Endothelial cell of umbilical vein (primary cell): ENCODE measurements at regions not wholly inside any gene's neighbourhood (a gene's known extent, or its start where the extent isn't known, plus 50 kb on each side); places are given as distances from the start of the nearest gene placed in this dataset.

Source experiments
- EZH2 ChIP-seq: IDR thresholded peaks from 2 replicates; pipeline ENCODE4 v1.6.1; 2012; ENCODE audit warnings: borderline replicate concordance, low read depth, mild to moderate bottlenecking, moderate library complexity, low read length, inconsistent platforms; ENCODE audit not compliant: severe bottlenecking
- FOS ChIP-seq: IDR thresholded peaks from 2 replicates; pipeline ENCODE4 v1.6.1; 2011; ENCODE audit warnings: mild to moderate bottlenecking, low read length, moderate library complexity, borderline replicate concordance; ENCODE audit not compliant: insufficient read depth
- GATA2 ChIP-seq: IDR thresholded peaks from 2 replicates; pipeline ENCODE4 v1.7.0; 2011; ENCODE audit warnings: low read depth, mild to moderate bottlenecking, moderate library complexity, mixed read lengths, low read length; ENCODE audit not compliant: insufficient read length, insufficient read depth
- JUN ChIP-seq: IDR thresholded peaks from 2 replicates; pipeline ENCODE4 v1.6.1; 2011; ENCODE audit warnings: borderline replicate concordance, low read depth; ENCODE audit not compliant: insufficient read length, insufficient read depth
- MYC ChIP-seq: IDR thresholded peaks from one replicate; pipeline ENCODE4 v1.6.1; 2011; ENCODE audit warnings: mild to moderate bottlenecking, low read depth, low read length
- POLR2A ChIP-seq: IDR thresholded peaks from 2 replicates; pipeline ENCODE4 v1.6.1; 2012; ENCODE audit warnings: low read depth, mild to moderate bottlenecking, control low read depth, low read length
- POLR2AphosphoS5 ChIP-seq: IDR thresholded peaks from 2 replicates; pipeline ENCODE4 v1.6.1; 2012; ENCODE audit warnings: low read depth, mild to moderate bottlenecking, control low read depth, low read length, moderate library complexity; ENCODE audit not compliant: insufficient read depth
- TF ChIP-seq, protein P1 (sequence below), 2 donors: IDR thresholded peaks; 1 replicate in 1 of 2; 2 replicates in 1 of 2; pipeline ENCODE4 v1.5.1; 2011; ENCODE audit warnings: low read length in 2 of 2, mild to moderate bottlenecking in 2 of 2, moderate library complexity in 2 of 2, control low read depth in 1 of 2, inconsistent platforms in 1 of 2, low read depth in 1 of 2; ENCODE audit not compliant: insufficient read depth in 1 of 2; ENCODE audit errors: extremely low read depth in 1 of 2
- TF ChIP-seq, protein P2 (sequence below): IDR thresholded peaks from 2 replicates; pipeline ENCODE4 v1.6.1; 2011; ENCODE audit not compliant: insufficient read depth, insufficient read length

DNA sequence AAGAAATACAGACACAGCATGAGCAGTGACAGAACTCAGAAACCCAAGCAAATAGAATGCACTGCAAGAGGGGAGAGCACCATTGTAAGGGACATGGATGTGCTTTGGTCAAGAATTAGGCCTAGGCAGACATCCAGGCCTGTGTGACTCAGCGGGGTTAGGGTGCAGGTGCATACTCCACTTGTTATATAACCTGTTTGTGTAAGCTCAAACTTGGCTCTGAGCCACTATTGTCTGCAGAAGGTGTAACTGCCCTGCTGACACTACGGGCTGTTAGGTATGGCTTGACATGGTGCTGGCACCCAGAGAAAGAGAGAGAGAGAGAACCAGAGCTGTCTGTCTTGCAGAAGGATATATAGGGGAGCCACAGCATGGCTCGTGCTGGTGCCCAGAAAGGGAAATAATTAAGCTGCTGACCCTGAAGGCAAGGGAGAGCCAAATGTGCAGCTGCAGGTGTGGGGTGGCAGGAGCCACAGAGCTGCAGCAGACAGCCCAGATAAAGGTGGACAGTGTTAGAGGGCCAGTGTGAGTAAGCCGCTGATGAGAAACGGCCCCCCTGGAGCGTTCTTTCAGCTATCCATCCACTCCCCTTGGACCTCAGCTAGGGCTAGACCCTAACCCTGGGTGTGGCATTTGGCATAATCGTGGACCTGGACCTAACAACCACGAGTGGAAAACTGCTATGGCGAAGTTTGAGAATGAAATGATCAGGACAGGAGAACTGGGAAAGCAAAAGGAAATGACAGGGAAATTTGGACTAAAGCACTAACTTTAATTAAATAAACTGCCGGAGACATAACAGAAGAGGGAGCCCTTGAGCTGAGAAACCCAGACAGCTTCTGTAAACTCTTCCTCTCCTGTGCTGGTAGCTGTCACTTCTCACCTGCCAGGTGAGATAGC, 253.0 kb upstream of the CCDC179 start:
- no peak for TF ChIP-seq POLR2A
- TF ChIP-seq, protein P1, sequence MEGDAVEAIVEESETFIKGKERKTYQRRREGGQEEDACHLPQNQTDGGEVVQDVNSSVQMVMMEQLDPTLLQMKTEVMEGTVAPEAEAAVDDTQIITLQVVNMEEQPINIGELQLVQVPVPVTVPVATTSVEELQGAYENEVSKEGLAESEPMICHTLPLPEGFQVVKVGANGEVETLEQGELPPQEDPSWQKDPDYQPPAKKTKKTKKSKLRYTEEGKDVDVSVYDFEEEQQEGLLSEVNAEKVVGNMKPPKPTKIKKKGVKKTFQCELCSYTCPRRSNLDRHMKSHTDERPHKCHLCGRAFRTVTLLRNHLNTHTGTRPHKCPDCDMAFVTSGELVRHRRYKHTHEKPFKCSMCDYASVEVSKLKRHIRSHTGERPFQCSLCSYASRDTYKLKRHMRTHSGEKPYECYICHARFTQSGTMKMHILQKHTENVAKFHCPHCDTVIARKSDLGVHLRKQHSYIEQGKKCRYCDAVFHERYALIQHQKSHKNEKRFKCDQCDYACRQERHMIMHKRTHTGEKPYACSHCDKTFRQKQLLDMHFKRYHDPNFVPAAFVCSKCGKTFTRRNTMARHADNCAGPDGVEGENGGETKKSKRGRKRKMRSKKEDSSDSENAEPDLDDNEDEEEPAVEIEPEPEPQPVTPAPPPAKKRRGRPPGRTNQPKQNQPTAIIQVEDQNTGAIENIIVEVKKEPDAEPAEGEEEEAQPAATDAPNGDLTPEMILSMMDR (IDR thresholded peaks at IDR 0.05; ENCODE audit: extremely low read depth in 1 of 2, insufficient read depth in 1 of 2, low read depth in 1 of 2, low read length in 2 of 2): peak; percentile 56 to 62
- TF ChIP-seq POLR2AphosphoS5: no peak
- TF ChIP-seq EZH2: no peak
- no peak for TF ChIP-seq JUN
- TF ChIP-seq, protein P2, sequence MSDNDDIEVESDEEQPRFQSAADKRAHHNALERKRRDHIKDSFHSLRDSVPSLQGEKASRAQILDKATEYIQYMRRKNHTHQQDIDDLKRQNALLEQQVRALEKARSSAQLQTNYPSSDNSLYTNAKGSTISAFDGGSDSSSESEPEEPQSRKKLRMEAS: no peak
- TF ChIP-seq GATA2: no peak
- peak; percentile 34 for TF ChIP-seq FOS
- no peak for TF ChIP-seq MYC
